ENCODE measurements at regions not wholly inside any gene's neighbourhood (a gene's known extent, or its start where the extent isn't known, plus 50 kb on each side); places are given as distances from the start of the nearest gene placed in this dataset.

GRCh38 chr22:47797342-47797945 lies 1035.0 kb downstream of the TBC1D22A start:
- intact Hi-C loops (cut with micrococcal nuclease) = no loop called here

GRCh38 chr22:47796128-47796908 lies 1033.9 kb downstream of the TBC1D22A start:
- DNase-seq (no peak), ATAC-seq (no peak)
- no peaks in the 10 kb centered on the region for H3K36me3 ChIP-seq (ENCODE audit: control insufficient read depth, insufficient read depth, low read length)
- no peaks in the 10 kb centered on the region for H3K36me3 Mint-ChIP-seq
- no peak overlapping the region for H3K27ac ChIP-seq (ENCODE audit: low read length)
- H3K9me3 Mint-ChIP-seq = no peaks in the 10 kb centered on the region
- H3K4me1 Mint-ChIP-seq = no peaks in the 10 kb centered on the region
- H3K4me3 ChIP-seq (ENCODE audit: low read length) = no peak overlapping the region
- no peak overlapping the region for H3K27ac Mint-ChIP-seq
- H3K4me1 ChIP-seq (ENCODE audit: control insufficient read depth, insufficient read depth, low read length) = no peaks in the 10 kb centered on the region
- no peaks in the 10 kb centered on the region for H3K27me3 ChIP-seq (ENCODE audit: control insufficient read depth, insufficient read depth, low read length)
- TF ChIP-seq CTCF (IDR thresholded peaks at IDR 0.05) = no peak
- H3K4me3 Mint-ChIP-seq = no peak overlapping the region
- no peaks in the 10 kb centered on the region for H3K9me3 ChIP-seq (ENCODE audit: control insufficient read depth, insufficient read depth, low read length)
- H3K27me3 Mint-ChIP-seq (ENCODE audit: low read depth in 2 of 2) = peaks cover 10 to 23% of the 10 kb centered on the region in 2 donors
- WGBS (ENCODE audit: insufficient coverage) = 89% methylated on average over 11 of the region's 11 CpGs
- intact Hi-C loops (cut with micrococcal nuclease) = no loop called here

More at GRCh38 chr22:47797342-47797945, 1035.0 kb downstream of the TBC1D22A start:
- Mint-ChIP-seq H3K4me1 (no peaks in the 10 kb centered on the region), H3K4me3 (no peak overlapping the region), H3K9me3 (no peaks in the 10 kb centered on the region), H3K36me3 (no peaks in the 10 kb centered on the region), H3K27me3 (ENCODE audit: low read depth in 2 of 2) (peaks cover 17 to 35% of the 10 kb centered on the region in 2 donors), H3K27ac (no peak overlapping the region)
- Histone ChIP-seq H3K9me3 (ENCODE audit: control insufficient read depth, insufficient read depth, low read length) (no peaks in the 10 kb centered on the region), H3K27ac (ENCODE audit: low read length) (no peak overlapping the region), H3K4me1 (ENCODE audit: control insufficient read depth, insufficient read depth, low read length) (no peaks in the 10 kb centered on the region), H3K4me3 (ENCODE audit: low read length) (no peak overlapping the region), H3K27me3 (ENCODE audit: control insufficient read depth, insufficient read depth, low read length) (no peaks in the 10 kb centered on the region), H3K36me3 (ENCODE audit: control insufficient read depth, insufficient read depth, low read length) (no peaks in the 10 kb centered on the region)
- WGBS (ENCODE audit: insufficient coverage) = 89% methylated on average over 6 of the region's 6 CpGs
- no peak for TF ChIP-seq CTCF (IDR thresholded peaks at IDR 0.05)
- ATAC-seq (no peak), DNase-seq (no peak)

GRCh38 chr22:47795477-47796127 lies 1033.2 kb downstream of the TBC1D22A start:
- Histone ChIP-seq H3K4me3 (ENCODE audit: low read length) (no peak overlapping the region), H3K4me1 (ENCODE audit: control insufficient read depth, insufficient read depth, low read length) (no peaks in the 10 kb centered on the region), H3K36me3 (ENCODE audit: control insufficient read depth, insufficient read depth, low read length) (no peaks in the 10 kb centered on the region), H3K27ac (ENCODE audit: low read length) (no peak overlapping the region), H3K27me3 (ENCODE audit: control insufficient read depth, insufficient read depth, low read length) (no peaks in the 10 kb centered on the region), H3K9me3 (ENCODE audit: control insufficient read depth, insufficient read depth, low read length) (no peaks in the 10 kb centered on the region)
- Mint-ChIP-seq H3K27ac (no peak overlapping the region), H3K36me3 (no peaks in the 10 kb centered on the region), H3K4me3 (no peak overlapping the region), H3K4me1 (no peaks in the 10 kb centered on the region), H3K9me3 (no peaks in the 10 kb centered on the region), H3K27me3 (ENCODE audit: low read depth in 2 of 2) (peaks cover 10 to 22% of the 10 kb centered on the region in 2 donors)
- TF ChIP-seq CTCF (IDR thresholded peaks at IDR 0.05) = no peak
- ATAC-seq (no peak), DNase-seq (no peak)
- intact Hi-C loops (cut with micrococcal nuclease) = no loop called here
- WGBS (ENCODE audit: insufficient coverage) = 89% methylated on average over 10 of the region's 10 CpGs
